Activated CD4-positive, CD25-positive, alpha-beta regulatory T cell treated with anti-CD3 and anti-CD28 coated beads, Interleukin-2, amount 50 U/mL, for 16 hours (primary cell): ENCODE measurements at regions not wholly inside any gene's neighbourhood (a gene's known extent, or its start where the extent isn't known, plus 50 kb on each side); places are given as distances from the start of the nearest gene placed in this dataset.

ENCODE experiments used
- DNase-seq: peaks from one replicate; pipeline ENCODE4 v3.0.0-alpha.2; 2020; ENCODE audit warnings: low read depth, low spot score

DNA sequence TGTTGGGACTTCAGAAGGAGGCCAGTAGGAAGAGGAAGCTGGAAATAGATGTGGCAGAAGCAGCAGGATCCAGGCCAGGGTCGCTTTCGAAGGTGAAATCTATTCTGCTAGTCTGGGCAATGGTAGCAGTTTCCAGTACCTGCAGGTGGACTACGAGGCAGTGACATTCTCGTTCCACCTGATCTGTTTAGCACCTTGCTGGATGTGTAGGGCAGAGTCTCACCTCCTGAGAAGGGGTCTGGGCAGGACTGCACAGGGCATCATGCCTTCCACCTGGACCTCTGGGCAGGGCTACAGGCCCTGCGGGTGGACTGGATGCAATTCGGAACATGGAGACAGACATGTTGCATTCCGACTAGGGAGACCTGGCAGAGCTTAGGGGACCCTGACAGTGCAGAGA, 254.8 kb upstream of the ZNF32 start:
- no peak for DNase-seq

DNA sequence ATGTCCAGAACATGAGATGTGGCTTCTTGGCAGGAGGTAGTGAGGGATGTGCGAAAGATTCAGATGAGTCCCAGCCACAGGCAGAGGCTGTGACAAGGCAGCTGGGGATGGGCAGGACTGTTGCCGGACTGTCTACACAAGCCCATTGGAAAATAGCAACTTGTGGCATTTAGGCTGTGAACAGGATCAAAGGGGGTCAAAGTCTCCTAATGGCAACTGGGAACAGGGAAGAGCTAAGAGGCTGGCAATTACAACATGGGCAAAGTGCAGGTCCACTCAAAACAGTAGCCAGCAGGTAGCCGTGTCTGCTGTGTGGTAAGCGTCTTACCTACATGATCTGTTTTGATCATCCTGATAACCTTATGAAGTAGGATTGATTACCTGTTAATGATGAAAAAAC, 254.2 kb upstream of the ZNF32 start:
- no peak for DNase-seq

DNA sequence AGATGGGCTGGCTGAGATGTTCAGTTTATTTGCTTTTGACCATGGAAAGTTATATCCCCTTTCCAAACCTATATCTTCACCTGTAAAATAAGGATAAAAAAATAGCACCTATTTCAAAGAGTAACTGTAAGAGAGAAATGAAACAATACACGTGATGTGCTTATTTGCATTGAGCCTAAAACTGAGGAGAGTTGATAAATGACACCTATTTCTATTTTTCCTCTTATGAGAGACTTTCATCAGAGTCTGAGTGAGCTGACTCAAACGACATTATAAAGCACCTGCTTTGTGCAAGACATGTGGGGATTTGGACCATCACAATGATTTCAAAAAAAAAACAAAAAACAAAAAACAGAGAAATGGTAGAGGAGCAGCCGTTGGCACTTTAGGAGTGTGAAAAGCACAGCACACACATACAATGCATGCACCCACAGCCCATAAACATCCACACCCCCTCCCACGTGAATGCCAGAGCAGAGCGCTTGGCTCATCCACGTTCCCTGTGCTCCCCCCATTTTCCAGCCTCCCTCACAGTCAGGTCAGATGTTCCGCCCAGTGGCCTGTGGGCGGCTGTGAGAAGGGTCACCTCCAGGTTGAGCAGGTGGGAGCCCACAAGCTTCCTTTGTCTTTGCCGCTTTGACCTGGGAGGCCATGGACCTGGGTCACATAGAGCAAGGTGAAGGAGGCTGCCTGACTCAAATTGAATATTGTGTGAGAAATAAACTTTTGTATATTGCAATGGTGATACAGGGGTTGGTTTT, 253.2 kb upstream of the ZNF32 start:
- no peak for DNase-seq

DNA sequence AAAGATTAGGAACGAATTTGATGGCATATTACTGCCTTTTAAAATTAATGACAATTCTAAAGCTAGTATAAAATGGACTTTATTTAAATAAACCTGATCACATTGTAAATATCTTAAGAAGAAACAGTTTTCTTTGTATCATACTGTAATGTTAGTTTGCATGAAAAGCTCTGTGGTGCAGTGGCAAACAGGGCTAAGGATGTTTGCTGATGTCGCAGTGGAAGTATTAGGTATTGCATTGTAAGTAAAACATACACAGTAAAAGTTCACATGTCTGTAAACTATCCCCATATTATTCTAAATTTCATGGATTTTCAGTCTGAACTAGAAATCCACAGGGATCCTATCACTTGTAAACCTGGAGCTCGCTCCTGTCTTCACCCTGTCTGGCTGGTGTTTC, 252.6 kb upstream of the ZNF32 start:
- no peak for DNase-seq

DNA sequence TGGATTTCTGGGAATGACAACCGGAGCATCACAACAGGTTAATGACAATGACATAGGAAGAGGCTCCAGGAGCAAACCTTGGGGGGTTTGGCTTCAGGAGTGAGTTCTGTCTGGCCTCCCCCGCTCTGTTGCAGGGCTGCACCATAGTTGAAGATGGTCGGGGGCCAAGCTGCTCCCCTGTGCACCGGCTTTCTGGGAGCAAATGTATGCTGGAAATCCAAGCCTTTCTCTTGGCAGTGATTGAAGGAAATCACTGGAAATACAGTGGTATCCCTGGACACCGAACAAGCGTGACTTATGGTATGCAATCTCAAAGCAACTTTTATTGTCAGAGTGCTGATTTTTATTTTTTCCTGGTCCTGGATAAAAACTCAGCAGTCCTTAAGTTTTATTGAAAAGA, 251.9 kb upstream of the ZNF32 start:
- no peak for DNase-seq

DNA sequence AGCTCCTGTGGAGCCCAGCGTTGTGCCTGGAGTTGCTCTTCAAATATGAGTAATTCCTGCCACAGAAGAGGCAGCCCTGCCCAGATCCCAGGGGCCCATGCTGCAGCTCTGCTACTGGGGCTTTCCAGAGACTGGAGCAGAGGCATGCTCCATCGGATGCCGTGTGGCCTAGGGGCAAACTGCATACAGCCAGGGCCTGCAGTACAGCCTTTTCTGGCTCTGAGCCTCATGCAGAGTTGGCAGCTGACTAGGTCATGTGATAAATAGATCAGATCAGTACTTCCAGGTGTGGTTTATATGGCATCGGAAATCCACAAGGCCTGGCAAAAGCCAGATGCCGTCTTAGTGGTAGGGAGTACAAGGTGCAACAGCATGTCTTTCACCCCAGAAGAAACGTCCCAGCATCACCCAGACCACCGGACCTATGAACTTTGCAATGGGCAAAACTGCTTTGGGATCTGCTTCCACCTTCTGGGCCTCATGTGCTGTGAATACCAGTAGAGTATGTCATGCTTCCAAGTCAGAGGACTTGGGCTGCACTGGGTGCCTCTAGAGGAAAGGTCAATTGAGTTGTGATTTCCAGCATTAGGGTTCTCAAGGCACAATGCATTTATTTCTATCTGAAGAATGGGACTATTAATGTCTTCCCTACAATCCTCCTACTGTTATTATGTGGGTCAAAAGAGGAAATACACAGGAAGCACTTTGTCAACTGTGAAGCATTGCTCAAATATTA, 250.7 kb upstream of the ZNF32 start:
- no peak for DNase-seq

DNA sequence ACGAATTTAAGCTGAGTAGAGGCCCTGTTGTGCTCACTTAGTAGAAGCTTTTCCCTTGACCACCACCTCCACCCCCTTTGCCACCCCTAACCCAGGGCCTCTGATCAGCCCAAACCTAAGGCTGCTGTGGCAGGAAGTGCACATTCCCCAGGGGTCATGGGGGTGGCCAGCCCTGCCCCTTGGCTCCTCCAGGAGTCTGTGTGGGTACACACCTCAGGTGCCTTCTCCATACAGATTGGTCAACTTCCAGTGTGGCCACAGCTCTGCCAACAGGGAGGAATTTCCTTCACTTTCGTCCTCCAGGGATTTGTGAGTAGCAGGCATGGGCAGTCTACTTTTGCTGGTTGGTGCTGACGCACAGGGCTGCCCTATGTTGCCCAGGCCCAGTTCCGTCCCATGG, 249.9 kb upstream of the ZNF32 start:
- DNase-seq = no peak

DNA sequence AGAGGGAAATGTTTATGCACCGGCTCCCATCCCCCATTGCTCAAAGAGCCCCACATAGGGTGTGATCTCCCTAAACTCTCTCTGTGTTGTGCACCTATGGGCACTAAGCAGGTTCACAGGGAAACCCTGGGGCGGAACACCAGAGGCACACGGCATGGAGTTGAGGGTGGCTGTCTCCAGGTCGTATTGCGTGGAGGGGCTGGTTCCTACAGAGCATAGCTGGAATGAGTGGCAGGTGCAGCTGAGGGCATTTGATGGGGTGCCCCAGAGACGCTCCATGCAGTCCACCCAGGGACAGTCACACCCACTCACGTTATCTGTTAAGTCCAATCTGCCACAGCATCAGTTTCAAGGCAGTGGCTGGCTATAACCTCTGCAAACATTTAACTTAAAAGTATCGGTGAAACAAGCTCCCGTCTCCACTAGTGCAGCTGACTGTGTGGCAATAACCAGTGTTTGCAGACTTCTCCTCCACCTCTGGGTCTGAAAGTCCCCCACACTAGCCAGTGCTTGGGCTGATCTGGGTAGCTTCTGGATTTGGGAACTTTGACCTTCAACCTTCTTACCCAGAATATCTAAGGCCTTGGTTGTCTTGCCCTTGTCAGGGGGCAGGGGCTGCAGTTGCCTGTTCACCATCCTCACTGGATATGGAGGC, 249.2 kb upstream of the ZNF32 start:
- DNase-seq = no peak

DNA sequence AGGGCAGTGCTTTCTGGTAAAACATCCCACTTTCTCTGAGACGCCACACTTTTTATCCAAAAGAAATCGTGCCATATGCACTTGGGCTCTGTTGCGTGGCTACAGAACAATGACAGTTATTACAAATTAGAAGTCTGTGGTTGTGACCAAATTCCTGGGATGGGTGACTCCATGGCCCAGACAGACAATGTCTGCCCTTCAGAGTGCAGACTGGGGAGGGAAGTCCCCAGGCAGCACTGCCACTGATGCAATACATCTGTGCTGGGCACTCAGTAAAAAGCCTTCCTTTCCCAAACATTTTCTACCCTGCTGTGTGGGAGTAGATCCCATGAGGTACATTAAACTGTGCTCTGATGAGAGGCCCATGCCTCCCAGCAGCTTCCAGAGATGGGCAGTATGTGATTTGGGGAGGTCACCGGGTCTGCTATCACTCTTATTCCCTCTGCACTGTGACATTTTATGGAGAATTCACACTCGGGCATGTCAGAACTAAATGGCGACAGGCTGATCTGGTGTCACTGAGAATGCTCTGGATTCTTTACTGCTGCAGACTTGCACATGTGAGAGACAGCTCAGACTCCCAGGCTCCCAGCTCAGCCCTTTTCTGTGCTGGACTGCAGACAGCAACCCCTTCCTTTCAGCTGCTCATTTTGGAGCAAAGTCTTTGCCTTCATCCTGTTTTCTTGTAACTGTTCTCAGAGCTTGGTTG, 243.5 kb upstream of the ZNF32 start:
- no peak for DNase-seq

DNA sequence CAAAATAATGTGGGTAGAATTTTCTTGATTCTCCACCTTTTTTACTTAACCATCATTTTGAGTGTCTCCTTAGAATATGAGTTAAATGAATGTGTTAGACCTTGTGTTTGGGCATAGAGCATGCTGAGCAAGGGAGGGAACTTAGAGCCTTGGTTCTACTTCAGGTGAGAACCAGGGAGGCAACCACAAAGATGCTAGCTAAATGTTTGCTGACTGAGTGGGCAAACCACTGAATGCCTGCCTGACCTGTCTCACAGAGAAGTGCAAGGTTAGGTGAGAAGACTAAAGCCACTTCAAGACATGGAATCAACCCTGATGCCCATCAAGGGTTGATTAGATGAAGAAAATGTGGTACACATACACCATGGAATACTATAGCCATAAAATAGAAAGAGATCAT, 242.6 kb upstream of the ZNF32 start:
- DNase-seq = no peak

DNA sequence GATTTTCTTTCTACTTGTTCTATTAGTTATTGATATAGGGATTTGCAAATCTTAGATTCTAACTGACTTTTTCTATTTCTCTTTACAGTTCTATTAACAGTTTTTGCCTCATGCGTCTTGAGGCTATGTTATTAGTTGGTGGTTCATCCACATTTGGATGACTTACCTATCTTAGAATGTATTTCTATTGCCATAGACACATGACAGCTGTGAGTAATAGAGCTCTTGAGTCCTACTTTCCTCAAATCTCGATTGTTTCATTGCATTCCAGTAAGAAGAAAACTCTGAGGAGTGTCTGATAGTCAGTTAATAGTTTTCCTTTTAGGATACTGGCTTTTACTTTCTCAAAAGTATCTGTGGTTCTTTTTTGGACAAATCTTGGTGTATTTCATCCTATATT, 241.4 kb upstream of the ZNF32 start:
- no peak for DNase-seq

DNA sequence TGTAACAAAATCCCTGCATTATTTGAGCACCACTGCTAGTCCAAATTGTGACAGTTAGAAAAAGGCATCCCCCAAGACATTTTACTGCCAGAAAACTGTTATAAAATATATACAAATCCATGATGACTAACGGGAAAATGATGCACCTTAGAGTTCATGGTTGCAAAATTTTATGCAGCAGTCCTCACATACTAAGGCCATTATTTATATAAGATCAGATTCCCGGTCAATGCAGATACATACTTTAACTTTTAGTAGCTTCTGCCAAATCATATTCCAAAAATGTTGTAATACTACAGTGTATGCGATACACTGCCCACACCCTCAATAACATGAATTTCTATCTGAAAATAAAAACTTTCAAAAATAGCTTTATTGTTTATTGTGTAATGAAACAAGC, 239.9 kb upstream of the ZNF32 start:
- DNase-seq = no peak

DNA sequence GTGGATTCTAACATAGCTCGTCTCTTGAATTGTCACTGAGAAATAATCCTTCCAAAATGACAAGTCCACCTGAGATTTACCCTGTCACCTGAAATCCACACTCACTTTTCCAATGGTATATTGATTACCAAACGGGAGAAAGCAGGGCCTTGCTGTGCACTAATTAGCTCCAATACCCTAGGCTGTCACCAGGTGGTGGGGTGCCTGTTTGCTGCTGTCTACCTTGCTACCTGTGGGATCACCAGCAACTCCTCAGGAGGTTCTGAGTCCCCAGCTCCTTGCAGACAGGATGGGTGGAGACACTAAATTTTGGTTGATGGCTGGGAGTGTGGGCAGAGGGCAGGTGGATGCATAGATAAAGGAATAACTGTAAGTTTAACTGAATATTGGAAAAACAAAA, 237.2 kb upstream of the ZNF32 start:
- DNase-seq = no peak

DNA sequence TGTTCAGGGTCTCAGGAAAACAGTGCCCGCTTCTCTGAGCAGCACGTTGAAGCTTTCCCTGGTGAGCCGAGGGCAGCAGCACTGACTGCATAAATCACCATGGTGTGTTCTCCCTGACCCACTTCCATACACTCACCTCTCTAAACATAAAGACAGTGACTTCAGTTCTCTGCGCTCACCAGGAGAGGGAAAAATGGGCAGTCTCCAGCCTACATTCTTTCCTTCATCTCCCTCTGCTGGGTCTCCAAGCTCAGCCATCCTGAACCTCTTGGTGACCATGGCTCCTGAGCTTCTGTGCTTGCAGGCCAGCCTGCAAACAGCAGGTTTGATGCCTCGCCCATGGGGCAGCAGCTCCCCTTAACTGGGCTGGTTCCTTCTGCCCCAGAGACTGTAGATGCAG, 236.6 kb upstream of the ZNF32 start:
- DNase-seq = no peak

DNA sequence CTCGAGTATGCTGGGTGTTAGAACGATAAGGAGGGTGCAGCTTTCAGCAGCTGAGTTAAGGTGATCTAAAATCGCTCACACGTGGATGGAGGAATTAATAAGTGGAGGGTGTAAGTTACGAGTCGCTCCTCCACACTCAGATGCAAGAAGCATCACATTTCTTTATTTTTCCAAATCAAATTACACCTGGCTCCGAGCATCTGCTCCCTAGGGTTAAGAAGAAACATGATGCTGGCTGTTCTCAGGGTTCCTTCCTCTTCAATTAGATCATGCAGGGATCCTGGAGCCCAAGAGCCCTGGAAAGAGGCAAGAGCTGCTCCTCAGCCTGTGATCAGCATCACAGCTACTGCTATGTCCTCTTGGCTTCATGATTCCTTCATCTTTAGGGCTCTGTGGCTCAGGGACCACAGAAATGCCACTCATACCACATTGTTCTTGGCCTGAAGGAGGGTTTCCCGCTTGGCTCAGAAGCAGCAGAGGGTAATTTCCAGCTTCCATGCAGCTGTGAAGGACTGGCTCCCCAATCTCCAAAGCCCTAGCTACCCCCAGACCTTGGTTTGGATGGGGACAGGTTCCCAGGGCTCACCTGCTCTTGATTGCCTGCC, 235.9 kb upstream of the ZNF32 start:
- no peak for DNase-seq

DNA sequence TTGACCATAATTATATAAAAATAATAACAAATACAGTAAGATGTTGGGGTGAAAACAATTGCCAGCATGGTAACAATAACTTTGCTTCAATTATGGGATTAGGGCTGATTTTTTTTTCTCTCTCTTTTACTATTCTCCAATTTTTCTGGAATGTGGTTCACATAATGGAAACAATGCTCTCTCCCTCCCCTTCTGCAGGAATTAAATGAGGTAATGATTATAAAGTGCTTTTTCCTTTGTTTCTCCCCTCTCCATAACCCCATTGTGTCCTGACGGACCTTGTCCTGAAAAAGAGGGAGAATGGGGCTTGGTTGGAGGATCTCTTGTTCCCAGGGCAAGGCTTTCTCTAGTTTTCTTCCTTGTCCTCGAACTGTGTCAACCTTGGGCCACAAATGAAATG, 234.0 kb upstream of the ZNF32 start:
- DNase-seq = no peak

DNA sequence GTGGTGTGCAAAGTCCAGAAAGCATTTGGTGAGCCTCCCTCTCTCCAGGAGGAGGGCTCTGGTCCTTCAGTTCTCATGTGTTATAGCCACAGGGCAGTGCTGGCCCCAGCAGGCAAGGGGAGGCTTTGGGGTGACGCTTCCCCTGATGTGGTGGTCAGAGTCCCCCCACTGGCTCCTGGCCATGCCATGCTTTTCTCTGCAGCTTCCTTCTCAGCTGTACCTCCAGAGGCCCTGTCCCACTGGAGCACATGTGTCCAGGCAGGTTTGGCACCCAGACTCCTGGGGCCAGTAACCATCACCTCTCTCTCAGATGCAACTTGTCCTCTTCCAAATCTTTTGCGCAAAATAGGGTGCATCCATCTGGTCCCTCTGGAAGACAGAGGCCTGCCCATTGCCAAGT, 233.0 kb upstream of the ZNF32 start:
- no peak for DNase-seq

DNA sequence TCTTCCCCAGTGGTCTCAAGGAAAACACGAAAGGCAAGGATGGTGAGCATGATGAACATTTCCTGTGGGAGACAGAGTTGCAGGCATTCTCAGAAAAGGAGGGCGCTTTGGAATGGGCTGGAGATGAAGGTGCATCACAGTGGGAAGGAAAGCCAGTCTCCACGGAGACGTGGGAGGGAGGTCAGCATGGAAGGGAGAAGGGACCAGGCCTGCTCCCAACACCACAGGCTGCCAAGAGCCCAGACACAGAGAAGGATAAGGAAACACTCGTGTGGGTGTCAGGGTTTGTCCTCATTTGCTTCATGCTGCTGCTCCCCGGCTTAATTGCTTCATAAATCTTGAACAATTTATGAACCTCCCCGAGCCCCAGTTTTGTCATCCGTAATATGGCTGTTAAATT, 231.5 kb upstream of the ZNF32 start:
- no peak for DNase-seq

DNA sequence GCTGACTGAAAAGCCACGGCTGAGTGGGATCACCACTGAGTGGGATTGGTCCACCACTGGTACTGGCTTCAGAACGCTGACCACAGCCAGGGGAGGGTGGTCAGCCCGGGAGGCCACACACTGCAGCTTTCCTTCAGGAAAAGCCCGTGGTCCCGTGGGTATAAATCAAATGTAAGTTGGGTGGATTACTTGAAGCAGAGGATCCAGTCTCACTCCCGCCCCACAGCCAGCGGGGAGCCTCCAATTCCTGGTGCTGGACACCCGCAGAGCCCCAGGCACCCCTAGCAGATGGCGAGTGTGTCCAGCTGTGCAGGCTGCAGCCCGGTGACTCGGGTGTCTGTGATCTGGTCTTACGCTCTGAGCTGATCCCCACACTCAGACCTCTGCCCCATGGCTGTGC, 231.1 kb upstream of the ZNF32 start:
- DNase-seq = no peak

DNA sequence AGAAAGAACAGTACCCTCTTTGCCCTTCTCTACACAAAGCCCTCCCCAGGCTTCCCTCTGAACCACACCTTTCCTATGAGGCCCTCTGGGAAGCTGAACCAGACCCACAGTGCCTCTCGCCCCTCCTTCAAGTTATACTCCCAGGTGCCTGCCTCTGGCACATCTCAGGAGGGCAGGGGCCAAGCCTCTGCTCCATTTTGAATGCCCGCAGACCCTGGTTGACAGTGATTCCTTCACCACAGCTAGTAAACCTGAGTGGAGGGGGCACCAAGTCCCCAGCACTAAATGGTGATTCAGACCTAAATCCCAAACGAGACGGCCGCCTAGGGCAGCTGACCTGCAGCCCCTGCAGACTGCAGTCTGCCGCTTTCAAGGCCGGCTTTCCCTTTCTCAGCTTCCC, 230.5 kb upstream of the ZNF32 start:
- no peak for DNase-seq

DNA sequence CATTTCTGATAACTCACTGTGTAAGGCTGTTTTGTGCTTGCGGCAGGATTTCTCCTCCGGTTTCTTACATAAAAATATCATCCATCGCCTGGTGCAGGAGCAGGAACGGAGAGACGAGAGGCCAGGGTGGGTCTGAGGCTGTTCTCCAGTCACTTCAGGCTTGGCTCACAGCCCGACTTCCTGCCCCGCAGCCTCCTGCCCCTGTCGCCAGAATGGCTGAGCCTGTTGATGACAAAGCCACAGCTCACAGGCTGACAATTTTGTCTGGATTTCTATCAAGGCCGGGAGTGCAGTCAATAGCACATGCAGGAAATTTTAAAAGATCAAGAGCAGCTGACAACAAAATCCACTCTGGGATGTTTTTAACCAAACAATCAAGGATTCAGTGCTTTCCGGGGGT, 229.7 kb upstream of the ZNF32 start:
- DNase-seq = no peak

DNA sequence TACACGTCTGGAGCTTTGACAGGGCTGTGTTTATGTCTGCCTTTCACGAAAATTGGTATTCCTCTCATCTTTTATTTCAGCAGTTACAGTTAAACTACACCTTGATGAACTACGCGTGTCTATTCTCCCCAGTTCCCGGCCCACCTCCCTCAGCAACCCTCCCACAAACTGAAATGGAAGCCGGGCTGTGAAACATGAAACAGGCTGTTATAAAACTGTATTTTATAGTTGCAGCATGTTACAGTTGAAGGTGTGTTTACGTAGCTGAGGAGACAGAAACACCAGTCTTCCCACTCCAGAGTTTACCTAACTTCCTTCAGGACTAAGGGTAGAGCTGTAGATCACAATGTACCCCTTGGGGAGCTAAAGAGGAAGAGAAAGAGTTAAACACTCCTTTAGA, 228.3 kb upstream of the ZNF32 start:
- DNase-seq = no peak
